HUES64 (cell line): ENCODE measurements at regions not wholly inside any gene's neighbourhood (a gene's known extent, or its start where the extent isn't known, plus 50 kb on each side); places are given as distances from the start of the nearest gene placed in this dataset.
"Not testable (repeated sequence)": the region's sequence is repeated elsewhere in the genome, so short reads cannot be mapped to it uniquely, and the experiment has no call there.

ENCODE experiments used
- H3K27ac ChIP-seq: 2 replicates; pipeline ENCODE4 v1.7.0; 2013; ENCODE audit warnings: low read depth, low read length, inconsistent platforms
- H3K27me3 ChIP-seq: 2 replicates; pipeline ENCODE4 v1.6.1; 2013; ENCODE audit warnings: mild to moderate bottlenecking, low read length; ENCODE audit not compliant: insufficient read depth
- H3K36me3 ChIP-seq: 2 replicates; pipeline ENCODE4 v1.6.1; 2013; ENCODE audit warnings: mild to moderate bottlenecking, low read length; ENCODE audit not compliant: insufficient read depth
- H3K4me1 ChIP-seq: 2 replicates; pipeline ENCODE4 v1.6.1; 2013; ENCODE audit warnings: mild to moderate bottlenecking, low read length, moderate library complexity; ENCODE audit not compliant: insufficient read depth
- H3K4me3 ChIP-seq: 2 replicates; pipeline ENCODE4 v1.5.1; 2013; ENCODE audit warnings: mild to moderate bottlenecking, low read length, moderate library complexity
- H3K9ac ChIP-seq: 2 replicates; pipeline ENCODE4 v1.6.1; 2013; ENCODE audit warnings: mild to moderate bottlenecking, low read depth, low read length
- H3K9me3 ChIP-seq: 2 replicates; pipeline ENCODE4 v1.6.1; 2013; ENCODE audit warnings: low read depth, low read length; ENCODE audit not compliant: insufficient read depth
- WGBS: fragments of 150-250, 120-280 bp; methylation state at CpG from one replicate; pipeline ENCODE4 v1.1.7; 2013; ENCODE audit warnings: missing lambda C conversion rate; 5-methylcytosine and 5-hydroxymethylcytosine counted together

- Histone ChIP-seq H3K27ac (no peak overlapping the region), H3K36me3 (no peaks in the 10 kb centered on the region), H3K4me1 (peaks cover 7% of the 10 kb centered on the region), H3K9me3 (no peaks in the 10 kb centered on the region), H3K27me3 (no peaks in the 10 kb centered on the region), H3K9ac (no peak overlapping the region), H3K4me3 (no peak overlapping the region)
- WGBS: 86% methylated on average over 9 of the region's 9 CpGs
Measured at GRCh38 chr16:22642416-22643088, 131.9 kb downstream of the NPIPB5 start.

DNA sequence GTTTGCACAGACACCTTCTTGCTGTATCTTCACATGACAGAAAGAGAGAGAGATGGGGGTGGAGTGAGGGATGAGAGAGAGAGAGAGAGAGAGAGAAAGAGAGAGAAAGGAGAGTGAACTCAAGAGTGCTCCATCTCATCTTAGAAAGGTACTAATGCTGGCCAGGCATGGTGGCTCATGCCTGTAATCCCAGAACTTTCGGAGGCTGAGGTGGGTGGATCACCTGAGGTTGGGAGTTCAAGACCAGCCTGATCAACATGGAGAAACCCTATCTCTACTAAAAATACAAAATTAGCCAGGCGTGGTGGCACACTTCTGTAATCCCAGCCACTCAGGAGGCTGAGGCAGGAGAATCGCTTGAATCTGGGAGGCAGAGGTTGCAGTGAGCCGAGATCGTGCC lies 132.5 kb downstream of the NPIPB5 start:
- 88% methylated on average over 5 of the region's 5 CpGs for WGBS
- not testable (repeated sequence) for H3K9ac ChIP-seq, H3K27me3 ChIP-seq, H3K4me1 ChIP-seq, H3K4me3 ChIP-seq, H3K36me3 ChIP-seq, H3K9me3 ChIP-seq, H3K27ac ChIP-seq

GRCh38 chr16:22643886-22644285 lies 133.2 kb downstream of the NPIPB5 start:
- no peak overlapping the region for H3K27ac ChIP-seq
- H3K9ac ChIP-seq: no peak overlapping the region
- H3K27me3 ChIP-seq: no peaks in the 10 kb centered on the region
- H3K4me3 ChIP-seq: no peak overlapping the region
- whole genome bisulfite sequencing: 96% methylated on average over 2 of the region's 2 CpGs
- H3K4me1 ChIP-seq: peaks cover 7% of the 10 kb centered on the region
- H3K36me3 ChIP-seq: no peaks in the 10 kb centered on the region
- H3K9me3 ChIP-seq: no peaks in the 10 kb centered on the region

GRCh38 chr16:22645868-22646267 lies 135.2 kb downstream of the NPIPB5 start:
- 81% methylated on average over 3 of the region's 3 CpGs for WGBS
- no peak overlapping the region for H3K9ac ChIP-seq
- H3K4me3 ChIP-seq: no peak overlapping the region
- no peak overlapping the region for H3K27ac ChIP-seq
- H3K4me1 ChIP-seq: peaks cover 7% of the 10 kb centered on the region
- H3K9me3 ChIP-seq: no peaks in the 10 kb centered on the region
- H3K27me3 ChIP-seq: no peaks in the 10 kb centered on the region
- H3K36me3 ChIP-seq: no peaks in the 10 kb centered on the region

- H3K9ac ChIP-seq: no peak overlapping the region
- H3K4me3 ChIP-seq: no peak overlapping the region
- 94% methylated on average over 7 of the region's 7 CpGs for WGBS
- H3K9me3 ChIP-seq: no peaks in the 10 kb centered on the region
- H3K36me3 ChIP-seq: no peaks in the 10 kb centered on the region
- no peaks in the 10 kb centered on the region for H3K27me3 ChIP-seq
- H3K4me1 ChIP-seq: no peaks in the 10 kb centered on the region; the same call in 1 of the 2 replicates
- H3K27ac ChIP-seq: no peak overlapping the region
Measured at GRCh38 chr16:22646948-22647556, 136.4 kb downstream of the NPIPB5 start.

- 93% methylated on average over 4 of the region's 4 CpGs for WGBS
- Histone ChIP-seq H3K27ac (no peak overlapping the region), H3K4me3 (no peak overlapping the region)
Measured at GRCh38 chr16:22648141-22648540, 137.4 kb downstream of the NPIPB5 start.

DNA sequence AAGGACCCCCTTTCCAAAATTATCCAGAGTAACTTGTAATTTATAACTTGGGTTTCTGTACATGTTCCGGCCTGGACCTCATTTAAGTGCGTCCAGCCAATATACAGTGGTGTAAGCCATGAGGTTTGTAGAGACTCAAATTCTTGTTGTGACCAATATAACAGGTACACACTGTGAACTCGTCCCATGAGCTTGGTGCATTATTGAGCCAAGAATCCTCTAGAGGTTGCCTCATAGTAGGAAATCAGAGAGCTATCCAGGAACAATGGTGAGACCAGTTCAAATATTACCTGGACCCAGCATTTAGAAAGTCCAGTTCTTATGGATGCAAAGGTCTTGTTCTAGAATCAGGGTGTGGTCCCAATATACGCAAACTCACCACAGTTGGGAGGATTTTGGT lies 138.2 kb downstream of the NPIPB5 start:
- 95% methylated on average over 4 of the region's 4 CpGs for WGBS
- H3K9me3 ChIP-seq: no peaks in the 10 kb centered on the region

More at GRCh38 chr16:22648141-22648540, 137.4 kb downstream of the NPIPB5 start:
- Histone ChIP-seq H3K4me1 (no peaks in the 10 kb centered on the region), H3K9ac (no peak overlapping the region), H3K36me3 (no peaks in the 10 kb centered on the region), H3K27me3 (no peaks in the 10 kb centered on the region), H3K9me3 (no peaks in the 10 kb centered on the region)

GRCh38 chr16:22651111-22651817 lies 140.6 kb downstream of the NPIPB5 start:
- not testable (repeated sequence) for H3K4me1 ChIP-seq, H3K9me3 ChIP-seq, H3K36me3 ChIP-seq, H3K27me3 ChIP-seq, H3K4me3 ChIP-seq, H3K9ac ChIP-seq, H3K27ac ChIP-seq
- 95% methylated on average over 5 of the region's 6 CpGs for WGBS

More for the DNA sequence above, 138.2 kb downstream of the NPIPB5 start:
- H3K27me3 ChIP-seq: no peaks in the 10 kb centered on the region
- H3K36me3 ChIP-seq: no peaks in the 10 kb centered on the region
- no peak overlapping the region for H3K4me3 ChIP-seq
- H3K4me1 ChIP-seq: no peaks in the 10 kb centered on the region
- no peak overlapping the region for H3K9ac ChIP-seq
- H3K27ac ChIP-seq: no peak overlapping the region

DNA sequence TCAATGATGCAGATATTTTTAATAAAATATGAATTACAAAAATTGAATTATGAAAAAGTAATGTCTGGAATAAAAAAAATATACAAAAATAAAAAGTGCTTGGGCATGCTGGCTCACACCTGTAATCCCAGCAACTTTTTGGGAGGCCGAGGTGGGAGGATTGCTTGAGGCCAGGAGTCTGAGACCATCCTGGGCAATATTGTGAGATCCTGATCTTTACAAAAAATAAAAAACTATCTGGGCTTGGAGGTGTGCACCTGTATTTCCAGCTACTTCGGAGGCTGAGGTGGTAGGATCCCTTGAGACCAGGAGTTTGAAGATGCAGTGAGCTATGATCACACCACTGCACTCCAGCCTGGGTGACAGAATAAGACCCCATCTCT lies 141.8 kb downstream of the NPIPB5 start:
- no peaks in the 10 kb centered on the region for H3K27me3 ChIP-seq
- 96% methylated on average over 2 of the region's 2 CpGs for WGBS
- no peaks in the 10 kb centered on the region for H3K9me3 ChIP-seq
- H3K36me3 ChIP-seq: no peaks in the 10 kb centered on the region
- no peak overlapping the region for H3K27ac ChIP-seq
- H3K4me3 ChIP-seq: no peak overlapping the region
- H3K9ac ChIP-seq: no peak overlapping the region
- no peaks in the 10 kb centered on the region for H3K4me1 ChIP-seq

- Histone ChIP-seq H3K9ac (no peak overlapping the region), H3K36me3 (no peaks in the 10 kb centered on the region), H3K4me3 (no peak overlapping the region), H3K27ac (no peak overlapping the region), H3K27me3 (no peaks in the 10 kb centered on the region), H3K9me3 (no peaks in the 10 kb centered on the region), H3K4me1 (no peaks in the 10 kb centered on the region)
- WGBS: 91% methylated on average over 6 of the region's 6 CpGs
Measured at GRCh38 chr16:22653876-22654275, 143.2 kb downstream of the NPIPB5 start.

DNA sequence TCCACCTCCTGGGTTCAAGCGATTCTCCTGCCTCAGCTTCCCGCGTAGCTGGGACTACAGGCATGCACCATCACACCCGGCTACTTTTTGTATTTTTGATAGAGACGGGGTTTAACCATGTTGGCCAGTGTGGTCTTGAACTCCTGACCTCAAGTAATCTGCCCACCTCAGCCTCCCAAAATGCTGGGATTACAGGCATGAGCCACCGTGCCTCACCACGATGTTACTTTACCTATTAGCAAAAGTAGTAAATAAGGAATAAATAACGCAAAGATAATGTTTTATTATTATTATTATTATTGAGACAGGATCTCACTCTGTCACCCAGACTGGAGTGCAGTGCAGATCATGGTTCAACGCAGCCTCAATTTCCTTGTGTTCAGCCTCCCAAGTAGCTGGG lies 145.9 kb downstream of the NPIPB5 start:
- H3K4me1 ChIP-seq, H3K27ac ChIP-seq, H3K36me3 ChIP-seq, H3K9ac ChIP-seq, H3K27me3 ChIP-seq, H3K4me3 ChIP-seq, H3K9me3 ChIP-seq: not testable (repeated sequence)
- WGBS: 92% methylated on average over 8 of the region's 9 CpGs
